HCT116 (cell line): ENCODE measurements at regions not wholly inside any gene's neighbourhood (a gene's known extent, or its start where the extent isn't known, plus 50 kb on each side); places are given as distances from the start of the nearest gene placed in this dataset.

Experiments
- ATAC-seq: fragments of 200-7000 bp; cut with Tn5 transposase; 2 replicates; pipeline ENCODE4 v1.9.1; 2020; ENCODE audit warnings: mild to moderate bottlenecking, moderate library complexity
- BruUV-seq: library from RNA; stranded (reverse); fragments of 400-500 nt; replicated peaks from 2 replicates; lab custom pipeline; 2021; lab: Mats Ljungman, UMichigan
- CTCF ChIA-PET: fragments of 300-600 bp; sonication (Branson Sonifier 250); formaldehyde crosslinking; loops from one replicate; lab custom pipeline; 2021; ENCODE audit warnings: antibody characterized with exemption; lab: Charles Lee
- POLR2A ChIA-PET: fragments of 300-600, 350-600 bp; sonication (Branson Sonifier 250); formaldehyde crosslinking; loops from one replicate; lab custom pipeline; 2021; ENCODE audit warnings: antibody characterized with exemption; lab: Charles Lee
- RAD21 ChIA-PET, 2 experiments: fragments of 300-600 bp; sonication (Branson Sonifier 250); formaldehyde crosslinking; loops; one replicate each; lab custom pipeline; 2023; ENCODE audit warnings: low total read pairs in 2 of 2; ENCODE audit not compliant: uncharacterized antibody in 2 of 2, unreplicated experiment in 2 of 2, low non-redundant PET in 1 of 2; lab: Charles Lee
- DNase-seq: peaks from one replicate; pipeline ENCODE4 v3.0.0-alpha.2; 2010; ENCODE audit warnings: low read depth, low spot score
- H2AFZ ChIP-seq: fragments of 200-600 bp; shearing (Covaris generic), sonication (generic); 2 replicates; pipeline ENCODE4 v1.6.1; 2017; ENCODE audit warnings: low read depth, mixed run types, mixed read lengths, antibody characterized with exemption, low read length; ENCODE audit not compliant: poor library complexity, severe bottlenecking
- H3K27ac ChIP-seq: 2 replicates; pipeline ENCODE4 v1.5.1; 2012; ENCODE audit warnings: low read depth, low read length
- H3K27me3 ChIP-seq: fragments of 200-600 bp; sonication (generic); 2 replicates; pipeline ENCODE4 v1.6.1; 2016; ENCODE audit warnings: mixed run types, low read length, mixed read lengths; ENCODE audit not compliant: insufficient read depth
- H3K36me3 ChIP-seq, 2 experiments: fragments of 200-500 bp in 1 of 2; fragments of 200-600 bp in 1 of 2; sonication (Bioruptor generic) in 1 of 2; sonication (generic) in 1 of 2; 2 replicates each; pipeline versions ENCODE4 v1.5.1 to v1.6.1; 2014 to 2016; ENCODE audit warnings: low read length in 2 of 2, inconsistent platforms in 1 of 2, mixed read lengths in 1 of 2, mixed run types in 1 of 2; ENCODE audit not compliant: insufficient read depth in 2 of 2, control insufficient read depth in 1 of 2
- H3K4me1 ChIP-seq, 2 experiments: fragments of 200-600 bp in 1 of 2; sonication (generic) in 1 of 2; 2 replicates each; pipeline versions ENCODE4 v1.5.1 to v1.6.1; 2012 to 2017; ENCODE audit warnings: low read length in 2 of 2, inconsistent platforms in 1 of 2, mild to moderate bottlenecking in 1 of 2, mixed read lengths in 1 of 2, mixed run types in 1 of 2, moderate library complexity in 1 of 2; ENCODE audit not compliant: insufficient read depth in 2 of 2, control insufficient read depth in 1 of 2
- H3K4me2 ChIP-seq: fragments of 200-600 bp; sonication (generic); 2 replicates; pipeline ENCODE4 v1.6.1; 2017; ENCODE audit warnings: mixed run types, low read length, mixed read lengths
- H3K4me3 ChIP-seq, 2 experiments: fragments of 200-600 bp in 1 of 2; sonication (generic) in 1 of 2; replicated peaks in 1 of 2; 2 replicates each; pipeline ENCODE4 v1.5.1; 2011 to 2016; ENCODE audit warnings: low read length in 2 of 2, control low read depth in 1 of 2, low read depth in 1 of 2, mild to moderate bottlenecking in 1 of 2, mixed read lengths in 1 of 2, mixed run types in 1 of 2
- H3K79me2 ChIP-seq: fragments of 200-600 bp; sonication (generic); 2 replicates; pipeline ENCODE4 v1.6.1; 2017; ENCODE audit warnings: mild to moderate bottlenecking, mixed run types, low read length, moderate library complexity, mixed read lengths; ENCODE audit not compliant: insufficient read depth
- H3K9ac ChIP-seq: fragments of 200-600 bp; sonication (generic); 2 replicates; pipeline ENCODE4 v1.6.1; 2016; ENCODE audit warnings: low read length, mixed read lengths
- H3K9me2 ChIP-seq: fragments of 200-600 bp; sonication (generic), shearing (Covaris generic); 2 replicates; pipeline ENCODE4 v1.6.1; 2017; ENCODE audit warnings: mixed run types, mild to moderate bottlenecking, moderate library complexity; ENCODE audit not compliant: insufficient read depth
- H3K9me3 ChIP-seq, 2 experiments: fragments of 200-500 bp in 1 of 2; fragments of 200-600 bp in 1 of 2; sonication (Bioruptor generic) in 1 of 2; sonication (generic) in 1 of 2; 2 replicates each; pipeline ENCODE4 v1.6.1; 2014 to 2017; ENCODE audit warnings: low read length in 2 of 2, mixed read lengths in 2 of 2, inconsistent platforms in 1 of 2, low read depth in 1 of 2, mild to moderate bottlenecking in 1 of 2, mixed run types in 1 of 2, moderate library complexity in 1 of 2; ENCODE audit not compliant: control insufficient read depth in 1 of 2, insufficient read depth in 1 of 2
- H4K20me1 ChIP-seq: fragments of 200-600 bp; sonication (generic), shearing (Covaris generic); 2 replicates; pipeline ENCODE4 v1.6.1; 2017; ENCODE audit warnings: mixed run types, mild to moderate bottlenecking, moderate library complexity; ENCODE audit not compliant: insufficient read depth
- CBX3 ChIP-seq: IDR thresholded peaks from 2 replicates; pipeline ENCODE4 v1.6.1; 2012; ENCODE audit warnings: low read depth
- EGR1 ChIP-seq: IDR thresholded peaks from 2 replicates; pipeline ENCODE4 v1.6.1; 2012; ENCODE audit warnings: low read depth
- EZH2 ChIP-seq: fragments of 200-600 bp; sonication (generic); IDR thresholded peaks from 2 replicates; pipeline ENCODE4 v1.6.1; 2017; ENCODE audit warnings: antibody characterized with exemption, mixed run types
- EZH2phosphoT487 ChIP-seq: fragments of 200-600 bp; IDR thresholded peaks from 2 replicates; pipeline ENCODE4 v1.6.1; 2018; ENCODE audit warnings: antibody characterized with exemption, borderline replicate concordance
- SRF ChIP-seq: IDR thresholded peaks from 2 replicates; pipeline ENCODE4 v1.6.1; 2012; ENCODE audit warnings: low read depth
- intact Hi-C: fragments of 100-400 bp; cut with micrococcal nuclease; formaldehyde crosslinking; loops from 2 replicates; pipeline ENCODE4 v1.10.0; 2022
- TF ChIP-seq, protein P1 (sequence below): IDR thresholded peaks from 2 replicates; pipeline ENCODE4 v1.6.1; 2012
- TF ChIP-seq, protein P2 (sequence below): IDR thresholded peaks from 2 replicates; pipeline ENCODE4 v1.6.1; 2011; ENCODE audit warnings: mild to moderate bottlenecking, low read length, moderate library complexity; ENCODE audit not compliant: insufficient replicate concordance; ENCODE audit errors: extremely low read depth
- TF ChIP-seq, protein P3 (sequence below), 3 experiments: fragments of 200-600 bp in 1 of 3; sonication (generic) in 1 of 3; IDR thresholded peaks in 2 of 3; conservative IDR thresholded peaks in 1 of 3; 2 replicates each; pipeline ENCODE4 v1.5.1; 2012 to 2017; ENCODE audit warnings: low read depth in 2 of 3, low read length in 2 of 3, antibody characterized with exemption in 1 of 3, borderline replicate concordance in 1 of 3, control low read depth in 1 of 3, mild to moderate bottlenecking in 1 of 3, mixed read lengths in 1 of 3, mixed run types in 1 of 3, moderate library complexity in 1 of 3; ENCODE audit not compliant: insufficient read depth in 1 of 3

DNA sequence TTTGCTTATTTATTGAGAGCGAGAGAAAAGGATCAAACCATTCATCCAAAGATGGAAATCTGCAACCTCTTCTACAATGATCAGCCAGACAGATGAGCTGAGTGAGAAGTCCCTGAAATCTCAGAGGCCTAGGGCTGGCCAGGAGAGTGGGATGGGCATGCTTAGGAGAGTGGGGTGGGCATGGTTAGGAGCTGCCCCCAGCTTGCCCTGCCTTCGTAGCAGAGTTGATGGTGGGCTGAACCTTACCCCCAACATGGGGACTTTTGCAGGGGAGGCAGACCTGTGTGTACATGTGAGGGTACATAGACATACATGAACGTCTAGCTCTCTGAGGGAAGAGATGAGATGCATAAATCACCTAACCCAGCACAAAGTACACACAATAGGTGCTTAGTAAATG lies 95.7 kb upstream of the ESRRB start:
- H4K20me1 ChIP-seq: no peaks in the 10 kb centered on the region
- no peak overlapping the region for H2AFZ ChIP-seq
- intact Hi-C loops: no loop called here
- H3K4me3 ChIP-seq: no peak overlapping the region
- POLR2A ChIA-PET: no interaction called here
- ATAC-seq: no peak
- BruUV-seq: no TSS peak
- H3K79me2 ChIP-seq: no peaks in the 10 kb centered on the region
- no peaks in the 10 kb centered on the region for H3K36me3 ChIP-seq
- RAD21 ChIA-PET: no interaction called here
- TF ChIP-seq CBX3 (no peak), SRF (no peak), EZH2phosphoT487 (no peak), EZH2 (no peak), EGR1 (no peak)
- TF ChIP-seq, protein P1, sequence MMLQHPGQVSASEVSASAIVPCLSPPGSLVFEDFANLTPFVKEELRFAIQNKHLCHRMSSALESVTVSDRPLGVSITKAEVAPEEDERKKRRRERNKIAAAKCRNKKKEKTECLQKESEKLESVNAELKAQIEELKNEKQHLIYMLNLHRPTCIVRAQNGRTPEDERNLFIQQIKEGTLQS: no peak
- TF ChIP-seq, protein P2, sequence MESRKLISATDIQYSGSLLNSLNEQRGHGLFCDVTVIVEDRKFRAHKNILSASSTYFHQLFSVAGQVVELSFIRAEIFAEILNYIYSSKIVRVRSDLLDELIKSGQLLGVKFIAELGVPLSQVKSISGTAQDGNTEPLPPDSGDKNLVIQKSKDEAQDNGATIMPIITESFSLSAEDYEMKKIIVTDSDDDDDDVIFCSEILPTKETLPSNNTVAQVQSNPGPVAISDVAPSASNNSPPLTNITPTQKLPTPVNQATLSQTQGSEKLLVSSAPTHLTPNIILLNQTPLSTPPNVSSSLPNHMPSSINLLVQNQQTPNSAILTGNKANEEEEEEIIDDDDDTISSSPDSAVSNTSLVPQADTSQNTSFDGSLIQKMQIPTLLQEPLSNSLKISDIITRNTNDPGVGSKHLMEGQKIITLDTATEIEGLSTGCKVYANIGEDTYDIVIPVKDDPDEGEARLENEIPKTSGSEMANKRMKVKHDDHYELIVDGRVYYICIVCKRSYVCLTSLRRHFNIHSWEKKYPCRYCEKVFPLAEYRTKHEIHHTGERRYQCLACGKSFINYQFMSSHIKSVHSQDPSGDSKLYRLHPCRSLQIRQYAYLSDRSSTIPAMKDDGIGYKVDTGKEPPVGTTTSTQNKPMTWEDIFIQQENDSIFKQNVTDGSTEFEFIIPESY: no peak
- TF ChIP-seq, protein P3, sequence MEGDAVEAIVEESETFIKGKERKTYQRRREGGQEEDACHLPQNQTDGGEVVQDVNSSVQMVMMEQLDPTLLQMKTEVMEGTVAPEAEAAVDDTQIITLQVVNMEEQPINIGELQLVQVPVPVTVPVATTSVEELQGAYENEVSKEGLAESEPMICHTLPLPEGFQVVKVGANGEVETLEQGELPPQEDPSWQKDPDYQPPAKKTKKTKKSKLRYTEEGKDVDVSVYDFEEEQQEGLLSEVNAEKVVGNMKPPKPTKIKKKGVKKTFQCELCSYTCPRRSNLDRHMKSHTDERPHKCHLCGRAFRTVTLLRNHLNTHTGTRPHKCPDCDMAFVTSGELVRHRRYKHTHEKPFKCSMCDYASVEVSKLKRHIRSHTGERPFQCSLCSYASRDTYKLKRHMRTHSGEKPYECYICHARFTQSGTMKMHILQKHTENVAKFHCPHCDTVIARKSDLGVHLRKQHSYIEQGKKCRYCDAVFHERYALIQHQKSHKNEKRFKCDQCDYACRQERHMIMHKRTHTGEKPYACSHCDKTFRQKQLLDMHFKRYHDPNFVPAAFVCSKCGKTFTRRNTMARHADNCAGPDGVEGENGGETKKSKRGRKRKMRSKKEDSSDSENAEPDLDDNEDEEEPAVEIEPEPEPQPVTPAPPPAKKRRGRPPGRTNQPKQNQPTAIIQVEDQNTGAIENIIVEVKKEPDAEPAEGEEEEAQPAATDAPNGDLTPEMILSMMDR (IDR thresholded peaks at IDR 0.05 in 2 of 3, conservative IDR thresholded peaks at IDR 0.05 in 1 of 3; ENCODE audit: borderline replicate concordance in 1 of 3, insufficient read depth in 1 of 3, low read depth in 2 of 3, low read length in 2 of 3): no peak
- TF ChIP-seq, all 23 proteins: peak for 0
- CTCF ChIA-PET: no interaction called here
- no peaks in the 10 kb centered on the region for H3K27me3 ChIP-seq
- H3K9ac ChIP-seq: no peak overlapping the region
- H3K4me2 ChIP-seq: no peak overlapping the region
- no peaks in the 10 kb centered on the region for H3K4me1 ChIP-seq
- no peak for DNase-seq
- H3K27ac ChIP-seq: no peak overlapping the region
- no peaks in the 10 kb centered on the region for H3K9me2 ChIP-seq
- H3K9me3 ChIP-seq: no peaks in the 10 kb centered on the region
